GM12892 (cell line): ENCODE measurements at regions not wholly inside any gene's neighbourhood (a gene's known extent, or its start where the extent isn't known, plus 50 kb on each side); places are given as distances from the start of the nearest gene placed in this dataset.

ENCODE experiments used
- POLR2A ChIP-seq: IDR thresholded peaks from 2 replicates; pipeline ENCODE4 v1.6.1; 2011; ENCODE audit warnings: low read depth, low read length, control low read depth
- POLR2AphosphoS5 ChIP-seq: IDR thresholded peaks from 2 replicates; pipeline ENCODE4 v1.6.1; 2011; ENCODE audit warnings: low read depth, low read length, control low read depth

DNA sequence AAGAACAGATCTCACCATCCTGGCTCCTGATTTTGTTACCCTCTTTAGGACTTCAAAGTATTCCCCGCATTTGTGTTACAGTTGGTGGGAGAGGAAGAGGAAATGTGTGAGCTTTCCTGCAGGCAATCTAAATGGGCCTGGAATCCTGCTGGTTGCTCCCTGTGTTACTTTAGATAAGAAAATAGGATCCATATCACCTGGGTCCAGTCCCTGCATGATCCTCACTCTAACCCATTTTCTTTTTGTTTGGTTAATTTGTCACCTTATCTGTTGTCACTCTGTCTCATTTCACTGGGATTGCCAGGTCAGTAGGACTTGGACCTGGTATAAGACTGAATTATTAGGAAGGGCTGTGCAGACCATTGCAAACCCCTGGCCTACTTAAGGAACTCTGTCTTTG lies 175.9 kb upstream of the GJE1 start:
- TF ChIP-seq POLR2A (no peak), POLR2AphosphoS5 (no peak)
